ENCODE measurements at regions not wholly inside any gene's neighbourhood (a gene's known extent, or its start where the extent isn't known, plus 50 kb on each side); places are given as distances from the start of the nearest gene placed in this dataset.

DNA sequence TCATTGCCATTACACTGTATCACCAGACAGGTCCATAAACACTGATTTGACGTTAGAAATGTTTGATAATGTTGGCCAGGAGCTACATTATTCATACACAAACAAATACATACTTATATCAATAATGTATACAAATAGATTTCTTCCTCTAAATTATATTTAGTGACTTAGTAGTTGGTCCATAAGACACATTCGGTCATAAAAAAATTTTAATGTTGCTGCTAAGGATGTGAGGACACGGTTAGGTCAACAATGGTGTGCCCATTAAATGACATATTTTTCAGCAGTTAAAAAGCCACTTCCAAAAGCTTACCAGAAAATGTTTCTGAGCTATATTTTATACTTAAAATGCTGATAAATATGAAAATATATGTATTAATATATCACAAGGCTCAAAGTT, 1148.7 kb upstream of the TMEM132C start:
- Histone ChIP-seq H3K27me3 (ENCODE audit: insufficient read depth, low read length) (no peaks in the 10 kb centered on the region), H2BK120ac (ENCODE audit: low read depth, low read length, poor library complexity, severe bottlenecking) (no peak overlapping the region), H2BK20ac (ENCODE audit: low read depth, low read length, poor library complexity, severe bottlenecking) (no peak overlapping the region), H4K5ac (ENCODE audit: insufficient read length, low read depth, low read length) (no peak overlapping the region), H3K4me2 (ENCODE audit: insufficient read depth, insufficient read length, low read length) (no peak overlapping the region), H2BK15ac (ENCODE audit: low read depth, low read length) (no peak overlapping the region), H3K4ac (ENCODE audit: low read depth, low read length) (no peak overlapping the region), H3K9me3 (ENCODE audit: control insufficient read depth, low read depth, low read length) (no peaks in the 10 kb centered on the region), H4K8ac (replicated peaks; ENCODE audit: insufficient read length, low read depth, low read length) (no peak overlapping the region), H3K14ac (ENCODE audit: insufficient read depth, low read length) (no peak overlapping the region), H2BK5ac (ENCODE audit: insufficient read length, low read length) (no peak overlapping the region), H3K79me2 (ENCODE audit: insufficient read depth, low read length) (no peaks in the 10 kb centered on the region), H2BK12ac (ENCODE audit: insufficient read length, low read depth, low read length) (no peak overlapping the region), H3K79me1 (ENCODE audit: insufficient read depth, low read depth, low read length, poor library complexity, severe bottlenecking) (no peaks in the 10 kb centered on the region), H2AFZ (ENCODE audit: low read length) (no peak overlapping the region), H3K56ac (ENCODE audit: insufficient read length, low read depth, low read length) (no peak overlapping the region), H3K9ac (ENCODE audit: extremely low read depth, insufficient read length, low read length) (no peak overlapping the region), H3K23me2 (ENCODE audit: insufficient read length, low read depth, low read length, poor library complexity, severe bottlenecking) (no peaks in the 10 kb centered on the region), H3T11ph (ENCODE audit: low read length) (no peak overlapping the region), H3K23ac (ENCODE audit: insufficient read length, low read depth, low read length) (no peak overlapping the region), H3K27ac (ENCODE audit: insufficient read length, low read depth, low read length) (no peak overlapping the region), H4K20me1 (ENCODE audit: control insufficient read depth, insufficient read depth, insufficient read length) (no peaks in the 10 kb centered on the region), H3K4me1 (ENCODE audit: insufficient read depth, low read length) (no peaks in the 10 kb centered on the region), H2AK5ac (ENCODE audit: insufficient read length, low read length) (no peak overlapping the region), H3K18ac (ENCODE audit: insufficient read length, low read depth, low read length) (no peak overlapping the region), H4K91ac (ENCODE audit: insufficient read length, low read depth, low read length) (no peak overlapping the region)
- H3K27me3 Mint-ChIP-seq (ENCODE audit: low read depth): no peaks in the 10 kb centered on the region
- no peak for DNase-seq
- peaks cover 20% of the 10 kb centered on the region in 2 experiments for H3K4me1 Mint-ChIP-seq
- peaks cover 0 to 3% of the 10 kb centered on the region in 2 experiments; a peak in 3 of 5 replicates for H3K9me3 Mint-ChIP-seq
- peaks cover 0 to 5% (median 0%) of the 10 kb centered on the region in 3 experiments; a peak in 2 of 7 replicates for H3K36me3 Mint-ChIP-seq (ENCODE audit: insufficient read depth in 1 of 3, low read depth in 3 of 3)
- H3K4me3 Mint-ChIP-seq: no peak overlapping the region
- TF ChIP-seq, protein P1, sequence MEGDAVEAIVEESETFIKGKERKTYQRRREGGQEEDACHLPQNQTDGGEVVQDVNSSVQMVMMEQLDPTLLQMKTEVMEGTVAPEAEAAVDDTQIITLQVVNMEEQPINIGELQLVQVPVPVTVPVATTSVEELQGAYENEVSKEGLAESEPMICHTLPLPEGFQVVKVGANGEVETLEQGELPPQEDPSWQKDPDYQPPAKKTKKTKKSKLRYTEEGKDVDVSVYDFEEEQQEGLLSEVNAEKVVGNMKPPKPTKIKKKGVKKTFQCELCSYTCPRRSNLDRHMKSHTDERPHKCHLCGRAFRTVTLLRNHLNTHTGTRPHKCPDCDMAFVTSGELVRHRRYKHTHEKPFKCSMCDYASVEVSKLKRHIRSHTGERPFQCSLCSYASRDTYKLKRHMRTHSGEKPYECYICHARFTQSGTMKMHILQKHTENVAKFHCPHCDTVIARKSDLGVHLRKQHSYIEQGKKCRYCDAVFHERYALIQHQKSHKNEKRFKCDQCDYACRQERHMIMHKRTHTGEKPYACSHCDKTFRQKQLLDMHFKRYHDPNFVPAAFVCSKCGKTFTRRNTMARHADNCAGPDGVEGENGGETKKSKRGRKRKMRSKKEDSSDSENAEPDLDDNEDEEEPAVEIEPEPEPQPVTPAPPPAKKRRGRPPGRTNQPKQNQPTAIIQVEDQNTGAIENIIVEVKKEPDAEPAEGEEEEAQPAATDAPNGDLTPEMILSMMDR (conservative IDR thresholded peaks at IDR 0.05): no peak
- no peak overlapping the region for H3K27ac Mint-ChIP-seq
- no CpG with 5 or more reads among the region's 3 CpGs for whole genome bisulfite sequencing (ENCODE audit: extremely low coverage, insufficient read length, low lambda C conversion rate)

Data from H9 (cell line).